ENCODE measurements at regions not wholly inside any gene's neighbourhood (a gene's known extent, or its start where the extent isn't known, plus 50 kb on each side); places are given as distances from the start of the nearest gene placed in this dataset.

- no peak for DNase-seq (ENCODE audit: low spot score)
These were observed 173.7 kb upstream of the ZNF507 start for GRCh38 chr19:32171719-32172151.

GRCh38 chr19:32172566-32173160 is 172.7 kb upstream of the ZNF507 start:
- no peak for DNase-seq (ENCODE audit: low spot score)

- DNase-seq (ENCODE audit: low spot score), result no peak
These were observed 171.6 kb upstream of the ZNF507 start for GRCh38 chr19:32173836-32174235.

GRCh38 chr19:32174386-32175113 is 170.9 kb upstream of the ZNF507 start:
- DNase-seq (ENCODE audit: low spot score), result no peak

- no peak for DNase-seq (ENCODE audit: low spot score)
These were observed 168.8 kb upstream of the ZNF507 start for GRCh38 chr19:32176591-32176990.

- no peak for DNase-seq (ENCODE audit: low spot score)
These were observed 167.7 kb upstream of the ZNF507 start for GRCh38 chr19:32177686-32178085.

- no peak for DNase-seq (ENCODE audit: low spot score)
These were observed 167.0 kb upstream of the ZNF507 start for GRCh38 chr19:32178401-32178800.

GRCh38 chr19:32178956-32179355 is 166.5 kb upstream of the ZNF507 start:
- DNase-seq (ENCODE audit: low spot score), result no peak

GRCh38 chr19:32181216-32181920 is 164.0 kb upstream of the ZNF507 start:
- DNase-seq (ENCODE audit: low spot score), result no peak

GRCh38 chr19:32186542-32187330 is 158.7 kb upstream of the ZNF507 start:
- DNase-seq (ENCODE audit: low spot score), result no peak

- no peak for DNase-seq (ENCODE audit: low spot score)
These were observed 156.5 kb upstream of the ZNF507 start for GRCh38 chr19:32188921-32189320.

GRCh38 chr19:32189956-32190706 is 155.3 kb upstream of the ZNF507 start:
- DNase-seq (ENCODE audit: low spot score), result no peak

GRCh38 chr19:32191921-32192320 is 153.5 kb upstream of the ZNF507 start:
- DNase-seq (ENCODE audit: low spot score), result no peak

GRCh38 chr19:32195706-32196610 is 149.5 kb upstream of the ZNF507 start:
- DNase-seq (ENCODE audit: low spot score), result no peak

- DNase-seq (ENCODE audit: low spot score), result no peak
These were observed 148.6 kb upstream of the ZNF507 start for GRCh38 chr19:32196690-32197420.

- DNase-seq (ENCODE audit: low spot score), result no peak
These were observed 147.2 kb upstream of the ZNF507 start for GRCh38 chr19:32197896-32198882.

- DNase-seq (ENCODE audit: low spot score), result no peak
These were observed 145.8 kb upstream of the ZNF507 start for GRCh38 chr19:32199501-32200040.

Measured in HT-29 (cell line).